ENCODE measurements at regions not wholly inside any gene's neighbourhood (a gene's known extent, or its start where the extent isn't known, plus 50 kb on each side); places are given as distances from the start of the nearest gene placed in this dataset.

DNA sequence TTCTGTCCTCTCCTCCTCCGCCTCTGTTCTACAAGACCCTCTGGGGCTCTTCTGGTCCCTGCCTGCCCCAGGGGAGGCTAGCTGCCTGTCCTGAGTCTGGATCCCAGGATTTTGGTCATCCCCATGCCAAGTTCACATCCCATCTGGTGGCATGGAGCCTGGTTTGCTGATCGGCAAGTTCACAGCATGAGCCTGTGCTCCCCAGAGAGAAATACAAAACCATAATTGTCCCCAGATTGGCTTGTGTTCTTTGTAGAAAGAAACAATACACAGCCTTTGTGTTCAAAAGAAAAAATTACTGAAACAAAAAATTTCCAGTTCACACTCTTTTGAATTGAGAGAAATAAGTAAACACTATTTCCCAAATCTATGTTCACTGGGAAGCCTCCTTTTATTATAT, 149.4 kb upstream of the ZC3H12A start:
- TF ChIP-seq, protein P1, sequence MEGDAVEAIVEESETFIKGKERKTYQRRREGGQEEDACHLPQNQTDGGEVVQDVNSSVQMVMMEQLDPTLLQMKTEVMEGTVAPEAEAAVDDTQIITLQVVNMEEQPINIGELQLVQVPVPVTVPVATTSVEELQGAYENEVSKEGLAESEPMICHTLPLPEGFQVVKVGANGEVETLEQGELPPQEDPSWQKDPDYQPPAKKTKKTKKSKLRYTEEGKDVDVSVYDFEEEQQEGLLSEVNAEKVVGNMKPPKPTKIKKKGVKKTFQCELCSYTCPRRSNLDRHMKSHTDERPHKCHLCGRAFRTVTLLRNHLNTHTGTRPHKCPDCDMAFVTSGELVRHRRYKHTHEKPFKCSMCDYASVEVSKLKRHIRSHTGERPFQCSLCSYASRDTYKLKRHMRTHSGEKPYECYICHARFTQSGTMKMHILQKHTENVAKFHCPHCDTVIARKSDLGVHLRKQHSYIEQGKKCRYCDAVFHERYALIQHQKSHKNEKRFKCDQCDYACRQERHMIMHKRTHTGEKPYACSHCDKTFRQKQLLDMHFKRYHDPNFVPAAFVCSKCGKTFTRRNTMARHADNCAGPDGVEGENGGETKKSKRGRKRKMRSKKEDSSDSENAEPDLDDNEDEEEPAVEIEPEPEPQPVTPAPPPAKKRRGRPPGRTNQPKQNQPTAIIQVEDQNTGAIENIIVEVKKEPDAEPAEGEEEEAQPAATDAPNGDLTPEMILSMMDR (IDR thresholded peaks at IDR 0.05): no peak
- no peak for TF ChIP-seq POLR2A (IDR thresholded peaks at IDR 0.05)

Measured in testis (tissue), 2 donors.